CD14-positive monocyte (primary cell): ENCODE measurements at regions not wholly inside any gene's neighbourhood (a gene's known extent, or its start where the extent isn't known, plus 50 kb on each side); places are given as distances from the start of the nearest gene placed in this dataset.

Experiments used
- DNase-seq, 3 donors: peaks; one replicate each; pipeline ENCODE4 v3.0.0-alpha.2; 2011 to 2022
- H2AFZ ChIP-seq: 2 replicates; pipeline ENCODE4 v1.6.0; 2012; ENCODE audit warnings: mild to moderate bottlenecking, low read depth, low read length, inconsistent platforms; ENCODE audit not compliant: insufficient read depth, poor library complexity, severe bottlenecking
- H3K27ac ChIP-seq, 2 donors: 1 replicate in 1 of 2; 2 replicates in 1 of 2; pipeline ENCODE4 v1.5.1; 2012 to 2013; ENCODE audit warnings: low read length in 2 of 2, control low read depth in 1 of 2, inconsistent platforms in 1 of 2, low read depth in 1 of 2, mild to moderate bottlenecking in 1 of 2
- H3K27me3 ChIP-seq, 2 donors: one replicate each; pipeline versions ENCODE4 v1.6.0 to v1.6.1; 2011 to 2013; ENCODE audit warnings: low read length in 2 of 2; ENCODE audit not compliant: control insufficient read depth in 2 of 2, insufficient read depth in 2 of 2
- H3K36me3 ChIP-seq, 2 donors: replicated peaks in 1 of 2; 1 replicate in 1 of 2; 2 replicates in 1 of 2; pipeline versions ENCODE4 v1.5.1 to v1.6.1; 2012 to 2013; ENCODE audit warnings: low read length in 2 of 2, control low read depth in 1 of 2, inconsistent platforms in 1 of 2, mild to moderate bottlenecking in 1 of 2; ENCODE audit not compliant: insufficient read depth in 2 of 2, control insufficient read depth in 1 of 2
- H3K4me1 ChIP-seq, 2 donors: 1 replicate in 1 of 2; 2 replicates in 1 of 2; pipeline versions ENCODE4 v1.5.1 to v1.6.1; 2012 to 2013; ENCODE audit warnings: low read length in 2 of 2, control low read depth in 1 of 2, inconsistent platforms in 1 of 2, mild to moderate bottlenecking in 1 of 2, moderate library complexity in 1 of 2; ENCODE audit not compliant: insufficient read depth in 2 of 2, control insufficient read depth in 1 of 2
- H3K4me2 ChIP-seq: replicated peaks from 2 replicates; pipeline ENCODE3; 2012; ENCODE audit warnings: low read length, moderate library complexity, mild to moderate bottlenecking; ENCODE audit not compliant: poor library complexity, severe bottlenecking; ENCODE audit errors: extremely low read depth
- H3K4me3 ChIP-seq, 3 experiments: fragments of 200-600 bp in 1 of 3; sonication (generic) in 1 of 3; replicated peaks in 1 of 3; 1 replicate in 2 of 3; 2 replicates in 1 of 3; pipeline ENCODE4 v1.5.1; 2011 to 2013; ENCODE audit warnings: low read length in 3 of 3, mild to moderate bottlenecking in 3 of 3, control low read depth in 2 of 3, low read depth in 2 of 3, inconsistent platforms in 1 of 3, moderate library complexity in 1 of 3
- H3K79me2 ChIP-seq: 2 replicates; pipeline ENCODE4 v1.6.0; 2012; ENCODE audit warnings: mild to moderate bottlenecking, control low read depth, inconsistent platforms, low read length, moderate library complexity; ENCODE audit not compliant: insufficient read depth
- H3K9ac ChIP-seq: 2 replicates; pipeline ENCODE4 v1.6.0; 2017; ENCODE audit warnings: low read length, mild to moderate bottlenecking; ENCODE audit not compliant: insufficient read depth, poor library complexity, severe bottlenecking
- H3K9me3 ChIP-seq, 2 donors: replicated peaks in 1 of 2; 1 replicate in 1 of 2; 2 replicates in 1 of 2; pipeline versions ENCODE4 v1.5.1 to v1.6.1; 2012 to 2013; ENCODE audit warnings: low read length in 2 of 2, control low read depth in 1 of 2; ENCODE audit not compliant: control insufficient read depth in 1 of 2, insufficient read depth in 1 of 2
- H4K20me1 ChIP-seq: 2 replicates; pipeline ENCODE4 v1.6.0; 2012; ENCODE audit warnings: mild to moderate bottlenecking, low read length, control low read depth, moderate library complexity; ENCODE audit not compliant: insufficient read depth
- H3K27ac Mint-ChIP-seq, 7 donors: one replicate each; pipeline ENCODE4 v1.8.0; 2020; ENCODE audit warnings: mild to moderate bottlenecking in 7 of 7, mixed read lengths in 7 of 7, moderate library complexity in 6 of 7, inconsistent platforms in 2 of 7
- H3K27me3 Mint-ChIP-seq, 3 donors: one replicate each; pipeline ENCODE4 v1.8.0; 2021 to 2022; ENCODE audit warnings: low read depth in 3 of 3, mild to moderate bottlenecking in 3 of 3, mixed read lengths in 3 of 3, moderate library complexity in 3 of 3, inconsistent platforms in 1 of 3
- H3K36me3 Mint-ChIP-seq, 2 donors: one replicate each; pipeline ENCODE4 v1.8.0; 2020; ENCODE audit warnings: mixed read lengths in 2 of 2, inconsistent platforms in 1 of 2, mild to moderate bottlenecking in 1 of 2
- H3K4me1 Mint-ChIP-seq: one replicate; pipeline ENCODE4 v1.8.0; 2020; ENCODE audit warnings: mild to moderate bottlenecking, mixed read lengths
- H3K4me3 Mint-ChIP-seq, 2 donors: one replicate each; pipeline ENCODE4 v1.8.0; 2020; ENCODE audit warnings: mild to moderate bottlenecking in 2 of 2, mixed read lengths in 2 of 2, moderate library complexity in 1 of 2
- H3K9me3 Mint-ChIP-seq, 7 donors: one replicate each; pipeline ENCODE4 v1.8.0; 2020 to 2022; ENCODE audit warnings: mixed read lengths in 7 of 7, mild to moderate bottlenecking in 6 of 7, moderate library complexity in 6 of 7, inconsistent platforms in 2 of 7
- WGBS: methylation state at CpG from one replicate; pipeline ENCODE4 v1.1.5; 2013; ENCODE audit warnings: missing lambda C conversion rate; ENCODE audit not compliant: insufficient coverage; 5-methylcytosine and 5-hydroxymethylcytosine counted together
- intact Hi-C, 2 donors: fragments of 100-400 bp; cut with micrococcal nuclease; formaldehyde crosslinking; loops; one replicate each; pipeline versions ENCODE4 v1.15.0 to v1.15.1; 2023
- TF ChIP-seq, protein P1 (sequence below): fragments of 200-600 bp; IDR thresholded peaks from one replicate; pipeline ENCODE4 v1.8.0; 2022; ENCODE audit warnings: antibody characterized with exemption, mild to moderate bottlenecking

DNA sequence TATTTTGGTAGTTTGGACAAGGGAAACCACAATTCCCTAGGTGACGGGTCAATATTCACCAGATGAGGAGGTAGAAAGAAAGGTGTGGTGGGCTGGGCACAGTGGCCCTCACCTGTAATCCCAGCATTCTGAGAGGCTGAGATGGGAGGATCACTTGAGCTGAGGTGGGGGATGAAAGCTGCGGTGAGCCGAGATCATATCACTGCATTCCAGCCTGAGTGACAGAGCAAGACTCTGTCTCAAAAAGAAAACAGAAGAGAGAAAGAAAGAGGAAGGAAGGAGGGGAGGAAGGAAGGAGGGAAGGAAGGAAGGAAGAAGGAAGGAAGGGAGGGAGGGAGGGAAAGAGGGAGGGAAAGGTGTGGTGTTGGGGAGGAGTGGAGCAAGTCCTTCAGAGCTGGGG, 56.1 kb upstream of the RNF7 start:
- no peak for DNase-seq
- H3K36me3 ChIP-seq, result no peaks in the 10 kb centered on the region
- no peaks in the 10 kb centered on the region for H3K79me2 ChIP-seq
- H3K4me2 ChIP-seq, result no peak overlapping the region
- intact Hi-C loops, result loop anchor here in 1 of 2 donors (10.0 kb wide), 1 partner anchor 53 kb away; the partner anchor contains the start of gene RNF7
- no peaks in the 10 kb centered on the region for H3K9me3 ChIP-seq
- peaks cover 66 to 82% of the 10 kb centered on the region in 2 donors for H3K4me1 ChIP-seq
- no peak overlapping the region for H3K9ac ChIP-seq
- no peaks in the 10 kb centered on the region for H4K20me1 ChIP-seq
- Mint-ChIP-seq H3K4me3 (no peak overlapping the region), H3K27me3 (peaks cover 0 to 2% (median 0%) of the 10 kb centered on the region in 3 donors), H3K36me3 (no peaks in the 10 kb centered on the region), H3K9me3 (peaks cover 0 to 6% (median 2%) of the 10 kb centered on the region in 7 donors), H3K4me1 (peaks cover 77% of the 10 kb centered on the region), H3K27ac (peak overlapping the region in 5 of 7 donors; percentile 20 to 82 (median 66))
- H3K27ac ChIP-seq, result peak overlapping the region in 1 of 2 donors; percentile 55
- peak overlapping the region in 1 of 3 experiments; percentile 4 for H3K4me3 ChIP-seq
- TF ChIP-seq, protein P1, sequence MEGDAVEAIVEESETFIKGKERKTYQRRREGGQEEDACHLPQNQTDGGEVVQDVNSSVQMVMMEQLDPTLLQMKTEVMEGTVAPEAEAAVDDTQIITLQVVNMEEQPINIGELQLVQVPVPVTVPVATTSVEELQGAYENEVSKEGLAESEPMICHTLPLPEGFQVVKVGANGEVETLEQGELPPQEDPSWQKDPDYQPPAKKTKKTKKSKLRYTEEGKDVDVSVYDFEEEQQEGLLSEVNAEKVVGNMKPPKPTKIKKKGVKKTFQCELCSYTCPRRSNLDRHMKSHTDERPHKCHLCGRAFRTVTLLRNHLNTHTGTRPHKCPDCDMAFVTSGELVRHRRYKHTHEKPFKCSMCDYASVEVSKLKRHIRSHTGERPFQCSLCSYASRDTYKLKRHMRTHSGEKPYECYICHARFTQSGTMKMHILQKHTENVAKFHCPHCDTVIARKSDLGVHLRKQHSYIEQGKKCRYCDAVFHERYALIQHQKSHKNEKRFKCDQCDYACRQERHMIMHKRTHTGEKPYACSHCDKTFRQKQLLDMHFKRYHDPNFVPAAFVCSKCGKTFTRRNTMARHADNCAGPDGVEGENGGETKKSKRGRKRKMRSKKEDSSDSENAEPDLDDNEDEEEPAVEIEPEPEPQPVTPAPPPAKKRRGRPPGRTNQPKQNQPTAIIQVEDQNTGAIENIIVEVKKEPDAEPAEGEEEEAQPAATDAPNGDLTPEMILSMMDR, result no peak
- H2AFZ ChIP-seq, result no peak overlapping the region
- WGBS, result 31% methylated on average over 3 of the region's 3 CpGs
- no peaks in the 10 kb centered on the region for H3K27me3 ChIP-seq

DNA sequence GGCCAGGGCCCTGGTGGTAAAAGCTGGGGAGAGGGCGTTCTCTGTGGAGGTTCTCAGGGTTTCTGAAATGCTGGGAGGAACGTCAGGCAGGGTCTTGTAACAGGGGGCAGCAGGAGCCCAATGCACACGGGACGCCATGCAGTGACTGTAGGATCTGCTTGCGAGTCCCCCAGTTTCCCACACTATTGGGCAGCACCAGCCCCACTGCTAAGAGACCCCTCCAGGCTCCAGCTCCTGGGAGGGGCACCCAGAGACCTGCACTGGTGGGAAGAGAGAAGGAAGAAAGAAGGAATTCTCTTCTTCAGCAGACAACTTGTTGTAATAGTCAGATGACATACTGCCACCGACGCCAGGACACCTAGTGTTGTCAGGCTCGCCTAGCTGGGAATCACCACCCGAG, 55.2 kb upstream of the RNF7 start:
- 90% methylated on average over 4 of the region's 9 CpGs for WGBS

More for the DNA sequence above, 55.2 kb upstream of the RNF7 start:
- H3K27ac ChIP-seq, result no peak overlapping the region
- H3K9me3 Mint-ChIP-seq, result peaks cover 0 to 6% (median 2%) of the 10 kb centered on the region in 7 donors
- no peaks in the 10 kb centered on the region for H4K20me1 ChIP-seq
- no peak overlapping the region for H3K9ac ChIP-seq
- H3K27ac Mint-ChIP-seq, result peak overlapping the region in 2 of 7 donors; percentile 37 to 42
- DNase-seq, result no peak
- no peaks in the 10 kb centered on the region for H3K36me3 Mint-ChIP-seq
- H3K9me3 ChIP-seq, result no peaks in the 10 kb centered on the region
- peaks cover 59 to 79% of the 10 kb centered on the region in 2 donors for H3K4me1 ChIP-seq
- TF ChIP-seq, protein P1, result no peak
- H2AFZ ChIP-seq, result no peak overlapping the region
- no peaks in the 10 kb centered on the region for H3K36me3 ChIP-seq
- H3K4me1 Mint-ChIP-seq, result peaks cover 71% of the 10 kb centered on the region
- H3K27me3 Mint-ChIP-seq, result peaks cover 0 to 2% (median 0%) of the 10 kb centered on the region in 3 donors
- H3K27me3 ChIP-seq, result no peaks in the 10 kb centered on the region
- intact Hi-C loops, result loop anchor here in 1 of 2 donors (10.0 kb wide), 1 partner anchor 52 kb away; the partner anchor contains the start of gene RNF7
- H3K4me2 ChIP-seq, result no peak overlapping the region
- H3K4me3 Mint-ChIP-seq, result no peak overlapping the region
- H3K79me2 ChIP-seq, result no peaks in the 10 kb centered on the region
- H3K4me3 ChIP-seq, result no peak overlapping the region
